ENCODE measurements at regions not wholly inside any gene's neighbourhood (a gene's known extent, or its start where the extent isn't known, plus 50 kb on each side); places are given as distances from the start of the nearest gene placed in this dataset.
A peak's percentile ranks its signal among the peaks of the same experiment; 100 is the strongest.

DNA sequence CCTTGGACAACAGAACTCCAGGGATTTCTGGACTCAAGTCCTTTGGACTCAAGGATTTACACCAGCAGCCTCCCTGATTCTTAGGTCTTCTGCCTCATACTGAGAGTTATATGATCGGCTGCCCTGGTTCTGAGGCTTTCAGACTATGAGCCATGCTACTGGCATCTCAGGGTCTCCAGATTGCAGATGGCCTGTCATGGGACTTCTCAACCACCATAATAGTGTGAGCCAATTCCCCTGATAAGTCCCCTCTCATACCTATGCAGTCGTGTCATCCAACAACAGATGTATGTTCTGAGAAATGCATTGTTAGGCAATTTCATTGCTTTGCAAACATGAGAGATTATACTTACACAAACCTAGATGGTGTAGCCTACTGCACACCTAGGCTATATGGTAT lies 61.4 kb upstream of the MSTN start:
- Histone ChIP-seq H3K27ac (no peak overlapping the region), H3K27me3 (ENCODE audit: insufficient read depth, low read depth, severe bottlenecking) (no peaks in the 10 kb centered on the region), H3K4me3 (ENCODE audit: low read depth, low read length) (no peak overlapping the region), H3K9me3 (ENCODE audit: severe bottlenecking) (no peaks in the 10 kb centered on the region), H3K36me3 (no peaks in the 10 kb centered on the region; the same call in 1 of the 2 replicates)
- no peak for DNase-seq
- TF ChIP-seq, protein P1, sequence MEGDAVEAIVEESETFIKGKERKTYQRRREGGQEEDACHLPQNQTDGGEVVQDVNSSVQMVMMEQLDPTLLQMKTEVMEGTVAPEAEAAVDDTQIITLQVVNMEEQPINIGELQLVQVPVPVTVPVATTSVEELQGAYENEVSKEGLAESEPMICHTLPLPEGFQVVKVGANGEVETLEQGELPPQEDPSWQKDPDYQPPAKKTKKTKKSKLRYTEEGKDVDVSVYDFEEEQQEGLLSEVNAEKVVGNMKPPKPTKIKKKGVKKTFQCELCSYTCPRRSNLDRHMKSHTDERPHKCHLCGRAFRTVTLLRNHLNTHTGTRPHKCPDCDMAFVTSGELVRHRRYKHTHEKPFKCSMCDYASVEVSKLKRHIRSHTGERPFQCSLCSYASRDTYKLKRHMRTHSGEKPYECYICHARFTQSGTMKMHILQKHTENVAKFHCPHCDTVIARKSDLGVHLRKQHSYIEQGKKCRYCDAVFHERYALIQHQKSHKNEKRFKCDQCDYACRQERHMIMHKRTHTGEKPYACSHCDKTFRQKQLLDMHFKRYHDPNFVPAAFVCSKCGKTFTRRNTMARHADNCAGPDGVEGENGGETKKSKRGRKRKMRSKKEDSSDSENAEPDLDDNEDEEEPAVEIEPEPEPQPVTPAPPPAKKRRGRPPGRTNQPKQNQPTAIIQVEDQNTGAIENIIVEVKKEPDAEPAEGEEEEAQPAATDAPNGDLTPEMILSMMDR (IDR thresholded peaks at IDR 0.05; ENCODE audit: low read depth, low read length): no peak

DNA sequence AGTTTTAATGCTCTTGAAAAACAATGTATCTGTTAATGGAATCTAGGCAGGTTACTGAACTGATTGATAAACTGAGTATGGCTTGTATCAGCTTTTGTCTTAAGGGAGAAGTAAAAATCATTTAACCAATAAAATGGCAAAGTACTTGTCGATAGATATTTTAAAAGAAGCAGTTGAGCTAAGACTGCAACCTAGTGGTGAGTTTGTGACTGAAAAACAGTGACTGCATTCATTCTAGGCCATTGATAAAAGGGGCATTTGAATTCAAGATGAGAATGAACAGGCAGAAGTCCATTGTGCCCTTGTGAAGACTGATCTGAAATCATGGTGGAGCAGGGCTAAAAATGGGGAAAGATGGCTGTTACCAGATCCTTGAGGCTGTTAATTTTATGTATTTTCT lies 59.4 kb upstream of the MSTN start:
- TF ChIP-seq, protein P1 (IDR thresholded peaks at IDR 0.05; ENCODE audit: low read depth, low read length): peak; percentile 51; the same call in 1 of the 2 replicates
- Histone ChIP-seq H3K27me3 (ENCODE audit: insufficient read depth, low read depth, severe bottlenecking) (no peaks in the 10 kb centered on the region), H3K27ac (no peak overlapping the region), H3K4me3 (ENCODE audit: low read depth, low read length) (no peak overlapping the region), H3K36me3 (no peaks in the 10 kb centered on the region; the same call in 1 of the 2 replicates), H3K9me3 (ENCODE audit: severe bottlenecking) (no peaks in the 10 kb centered on the region)
- no peak for DNase-seq

DNA sequence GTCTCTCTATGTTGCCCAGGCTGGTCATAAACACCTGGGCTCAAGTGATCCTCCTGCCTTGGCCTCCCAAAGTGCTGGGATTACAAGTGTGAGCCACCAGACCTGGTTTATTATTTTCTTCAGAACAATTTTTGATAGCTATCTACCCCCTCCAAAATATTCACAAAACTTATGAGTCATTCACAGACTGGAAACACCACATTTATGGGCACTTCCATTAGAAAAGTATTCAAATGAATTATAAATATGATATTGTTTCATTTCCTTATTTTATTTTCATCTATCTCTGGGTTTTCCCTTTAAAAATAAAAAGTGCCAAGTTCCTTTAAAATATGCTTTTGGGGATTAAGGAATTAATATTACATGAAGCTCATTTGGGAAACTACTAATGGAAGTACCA lies 58.8 kb upstream of the MSTN start:
- Histone ChIP-seq H3K36me3 (no peaks in the 10 kb centered on the region; the same call in 1 of the 2 replicates), H3K9me3 (ENCODE audit: severe bottlenecking) (no peaks in the 10 kb centered on the region), H3K27ac (no peak overlapping the region), H3K27me3 (ENCODE audit: insufficient read depth, low read depth, severe bottlenecking) (no peaks in the 10 kb centered on the region), H3K4me3 (ENCODE audit: low read depth, low read length) (no peak overlapping the region)
- TF ChIP-seq, protein P1 (IDR thresholded peaks at IDR 0.05; ENCODE audit: low read depth, low read length): no peak
- no peak for DNase-seq

DNA sequence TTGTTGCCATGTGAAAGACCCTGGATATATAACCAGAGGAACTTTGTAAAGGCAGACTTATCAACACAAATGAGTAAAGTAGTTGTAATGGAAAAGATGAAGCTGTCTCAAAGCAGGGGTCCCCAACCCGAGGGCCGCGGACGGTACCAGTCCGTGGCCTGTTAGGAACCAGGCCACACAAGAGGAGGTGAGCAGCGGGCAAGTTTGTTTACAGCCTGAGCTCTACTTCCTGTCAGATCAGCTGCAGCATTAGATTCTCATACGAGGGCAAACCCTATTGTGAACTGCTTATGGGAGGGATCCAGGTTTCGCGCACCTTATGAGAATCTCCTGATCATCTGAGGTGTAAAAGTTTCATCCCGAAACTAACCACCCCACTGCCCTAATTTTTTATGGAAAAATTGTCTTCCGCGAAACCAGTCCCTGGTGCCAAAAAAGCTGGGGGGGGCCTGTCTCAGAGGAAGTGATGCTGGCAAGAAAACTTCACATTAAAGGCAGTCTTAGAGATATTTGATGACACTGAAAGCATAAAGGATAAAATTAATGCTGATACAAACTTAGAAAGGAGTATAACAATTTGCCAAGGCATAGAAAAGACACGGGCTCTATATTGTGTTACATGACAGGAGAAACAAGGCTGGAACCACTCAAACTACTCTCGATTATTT lies 57.5 kb upstream of the MSTN start:
- H3K27ac ChIP-seq: no peak overlapping the region
- no peaks in the 10 kb centered on the region; the same call in 1 of the 2 replicates for H3K36me3 ChIP-seq
- H3K27me3 ChIP-seq (ENCODE audit: insufficient read depth, low read depth, severe bottlenecking): no peaks in the 10 kb centered on the region
- H3K4me3 ChIP-seq (ENCODE audit: low read depth, low read length): no peak overlapping the region
- H3K9me3 ChIP-seq (ENCODE audit: severe bottlenecking): no peaks in the 10 kb centered on the region
- no peak for DNase-seq
- TF ChIP-seq, protein P1 (IDR thresholded peaks at IDR 0.05; ENCODE audit: low read depth, low read length): no peak

DNA sequence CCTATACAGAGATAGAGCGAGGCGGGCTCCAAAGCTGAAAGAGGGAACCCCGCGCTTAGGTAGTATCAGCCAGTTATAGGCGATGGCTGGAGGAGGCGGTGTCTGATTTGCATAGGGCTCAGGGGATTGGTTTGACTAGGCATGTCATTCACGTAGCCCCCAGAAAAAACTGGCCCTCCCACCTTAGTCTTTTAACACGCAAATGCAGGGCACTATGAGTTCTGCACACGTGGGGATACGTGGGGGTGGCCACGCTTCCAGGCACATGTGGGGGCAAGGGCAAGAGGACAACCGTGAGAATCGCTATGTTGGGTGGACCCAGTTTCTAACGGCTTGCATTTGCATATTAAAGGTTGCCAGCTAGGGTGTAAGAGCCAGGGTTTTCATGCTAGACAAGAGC lies 56.7 kb upstream of the MSTN start:
- no peak for DNase-seq
- Histone ChIP-seq H3K27ac (no peak overlapping the region), H3K27me3 (ENCODE audit: insufficient read depth, low read depth, severe bottlenecking) (no peaks in the 10 kb centered on the region), H3K4me3 (ENCODE audit: low read depth, low read length) (no peak overlapping the region), H3K36me3 (no peaks in the 10 kb centered on the region; the same call in 1 of the 2 replicates), H3K9me3 (ENCODE audit: severe bottlenecking) (no peaks in the 10 kb centered on the region)
- TF ChIP-seq, protein P1 (IDR thresholded peaks at IDR 0.05; ENCODE audit: low read depth, low read length): no peak

DNA sequence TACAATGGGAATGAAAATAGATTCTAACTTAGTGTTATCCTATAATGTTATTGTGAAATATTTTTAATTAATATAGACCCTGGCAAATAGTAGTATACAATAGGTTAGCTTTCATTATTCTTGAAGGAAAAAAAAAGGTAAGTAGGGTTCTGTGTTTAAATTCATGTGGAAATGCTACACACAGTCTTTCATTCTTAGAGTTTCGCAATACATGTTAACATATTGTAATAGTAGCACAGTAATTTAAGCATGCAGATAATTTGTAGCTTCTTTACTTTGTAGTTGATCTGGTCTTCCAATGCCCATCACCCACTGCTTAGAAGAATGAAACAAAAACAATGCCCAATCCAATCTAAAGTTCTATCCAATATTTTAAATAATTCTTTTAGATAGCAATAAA lies 54.8 kb upstream of the MSTN start:
- Histone ChIP-seq H3K36me3 (no peaks in the 10 kb centered on the region; the same call in 1 of the 2 replicates), H3K4me3 (ENCODE audit: low read depth, low read length) (no peak overlapping the region), H3K27me3 (ENCODE audit: insufficient read depth, low read depth, severe bottlenecking) (no peaks in the 10 kb centered on the region), H3K27ac (no peak overlapping the region), H3K9me3 (ENCODE audit: severe bottlenecking) (no peaks in the 10 kb centered on the region)
- no peak for DNase-seq
- TF ChIP-seq, protein P1 (IDR thresholded peaks at IDR 0.05; ENCODE audit: low read depth, low read length): no peak

Measured in WERI-Rb-1 (cell line).